A549 (cell line): ENCODE measurements at regions not wholly inside any gene's neighbourhood (a gene's known extent, or its start where the extent isn't known, plus 50 kb on each side); places are given as distances from the start of the nearest gene placed in this dataset.

Experiments used
- ATAC-seq, 2 experiments: fragments of 200-7000 bp in 1 of 2; fragments of >200 bp in 1 of 2; cut with Nextera tagmentation in 1 of 2; cut with Tn5 transposase in 1 of 2; 3 replicates each; pipeline versions ENCODE4 v1.8.0 to v1.9.1; 2018 to 2020; ENCODE audit warnings: mild to moderate bottlenecking in 1 of 2, moderate library complexity in 1 of 2
- CTCF ChIA-PET: fragments of 300-600 bp; sonication (Branson Sonifier 250); formaldehyde crosslinking; extraction: SDS; loops from one replicate; lab custom pipeline; 2021; ENCODE audit warnings: antibody characterized with exemption, inconsistent platforms; lab: Yijun Ruan, JAX
- POLR2A ChIA-PET: fragments of 350-600 bp; formaldehyde crosslinking; extraction: SDS; loops from one replicate; lab custom pipeline; 2021; ENCODE audit warnings: antibody characterized with exemption, inconsistent platforms; lab: Yijun Ruan, JAX
- DNase-seq, 2 experiments: peaks; one replicate each; pipeline versions ENCODE4 v3.0.0 to v3.0.0-alpha.2; 2011 to 2016; ENCODE audit warnings: low read depth in 1 of 2, low spot score in 1 of 2
- FAIRE-seq: peaks from 2 replicates; lab custom pipeline; 2011; peaks lifted over from hg19 to GRCh38; lab: Jason Lieb, UNC
- H3K27ac ChIP-seq, 2 experiments: fragments of >200 bp; sonication (Bioruptor Twin); formaldehyde crosslinking; 3 replicates each; pipeline ENCODE4 v1.5.1; 2016 to 2017
- H3K4me1 ChIP-seq: fragments of >200 bp; sonication (Bioruptor Twin); formaldehyde crosslinking; 3 replicates; pipeline ENCODE4 v1.6.1; 2016
- H3K4me2 ChIP-seq: fragments of >200 bp; sonication (Bioruptor Twin); formaldehyde crosslinking; 3 replicates; pipeline ENCODE4 v1.6.1; 2016
- H3K4me3 ChIP-seq: fragments of >200 bp; sonication (Bioruptor Twin); formaldehyde crosslinking; 3 replicates; pipeline ENCODE4 v1.5.1; 2016
- H3K9me3 ChIP-seq: fragments of >200 bp; sonication (Bioruptor Twin); formaldehyde crosslinking; 3 replicates; pipeline ENCODE4 v1.6.1; 2016
- CBX2 ChIP-seq: fragments of 200-600 bp; sonication (generic); IDR thresholded peaks from 2 replicates; pipeline ENCODE4 v1.6.1; 2016; ENCODE audit warnings: low read depth, mild to moderate bottlenecking, borderline replicate concordance
- CEBPB ChIP-seq, 2 experiments: fragments of >200 bp in 1 of 2; sonication (Bioruptor Twin) in 1 of 2; formaldehyde crosslinking in 1 of 2; IDR thresholded peaks; 2 replicates each; pipeline ENCODE4 v1.6.1; 2012 to 2016
- EHF ChIP-seq: fragments of 250-450 bp; sonication (Bioruptor Pico); IDR thresholded peaks from 2 replicates; pipeline ENCODE4 v1.5.0; 2020; ENCODE audit warnings: mild to moderate bottlenecking
- EHMT2 ChIP-seq: fragments of 200-600 bp; sonication (generic); IDR thresholded peaks from 2 replicates; pipeline ENCODE4 v1.6.1; 2016; ENCODE audit warnings: antibody characterized with exemption, low read depth, mild to moderate bottlenecking, moderate library complexity
- ESRRA ChIP-seq: fragments of 150-350 bp; IDR thresholded peaks from 2 replicates; pipeline ENCODE4 v1.6.1; 2014; ENCODE audit warnings: mild to moderate bottlenecking, low read length, borderline replicate concordance
- FOSB ChIP-seq: fragments of 250-450 bp; sonication (Bioruptor Pico); IDR thresholded peaks from 2 replicates; pipeline ENCODE4 v1.5.0; 2020; ENCODE audit warnings: mild to moderate bottlenecking, moderate library complexity
- FOSL2 ChIP-seq, 2 experiments: fragments of 450-650 bp in 1 of 2; fragments of >200 bp in 1 of 2; sonication (Bioruptor Twin) in 1 of 2; formaldehyde crosslinking; IDR thresholded peaks; 2 replicates each; pipeline versions ENCODE4 v1.5.0 to v1.6.1; 2016 to 2020; ENCODE audit warnings: mild to moderate bottlenecking in 1 of 2, moderate library complexity in 1 of 2
- HMGXB4 ChIP-seq: fragments of 250-450 bp; sonication (Bioruptor Pico); IDR thresholded peaks from 2 replicates; pipeline ENCODE4 v1.5.0; 2021; ENCODE audit warnings: mild to moderate bottlenecking, moderate library complexity, borderline replicate concordance
- JUN ChIP-seq, 2 experiments: fragments of >200 bp; sonication (Bioruptor Twin); formaldehyde crosslinking; IDR thresholded peaks; 2 replicates in 1 of 2; 3 replicates in 1 of 2; pipeline ENCODE4 v1.6.1; 2016 to 2017
- NR3C1 ChIP-seq: fragments of >200 bp; sonication (Bioruptor Twin); formaldehyde crosslinking; IDR thresholded peaks from 3 replicates; pipeline ENCODE4 v1.6.1; 2017
- PHF8 ChIP-seq: fragments of 200-600 bp; sonication (generic); IDR thresholded peaks from 2 replicates; pipeline ENCODE4 v1.6.1; 2016; ENCODE audit warnings: low read depth, mild to moderate bottlenecking, antibody characterized with exemption, moderate library complexity, borderline replicate concordance
- RARB ChIP-seq: fragments of 250-450 bp; sonication (Bioruptor Pico); IDR thresholded peaks from 2 replicates; pipeline ENCODE4 v1.8.0; 2021; ENCODE audit warnings: mild to moderate bottlenecking, moderate library complexity
- SREBF2 ChIP-seq: fragments of 450-650 bp; IDR thresholded peaks from 2 replicates; pipeline ENCODE4 v1.6.1; 2014; ENCODE audit warnings: mild to moderate bottlenecking, moderate library complexity
- USF2 ChIP-seq: fragments of 450-650 bp; IDR thresholded peaks from 2 replicates; pipeline ENCODE4 v1.6.1; 2014; ENCODE audit warnings: antibody characterized with exemption
- ZFP36 ChIP-seq: fragments of 450-650 bp; IDR thresholded peaks from 2 replicates; pipeline ENCODE4 v1.6.1; 2014; ENCODE audit warnings: borderline replicate concordance; ENCODE audit not compliant: partially characterized antibody
- WGBS: methylation state at CpG from one replicate; pipeline ENCODE4 v1.1.6; 2017; ENCODE audit errors: missing lambda C conversion rate; 5-methylcytosine and 5-hydroxymethylcytosine counted together
- TF ChIP-seq, protein P1 (sequence below): fragments of >200 bp; sonication (Bioruptor Twin); formaldehyde crosslinking; IDR thresholded peaks from 2 replicates; pipeline ENCODE4 v1.6.1; 2016
- TF ChIP-seq, protein P2 (sequence below): IDR thresholded peaks from 2 replicates; pipeline ENCODE4 v1.6.1; 2012; ENCODE audit warnings: low read depth, borderline replicate concordance
- TF ChIP-seq, protein P3 (sequence below): IDR thresholded peaks from 2 replicates; pipeline ENCODE4 v1.6.1; 2012

- H3K4me2 ChIP-seq, result no peak overlapping the region
- ATAC-seq, result no peak
- CTCF ChIA-PET, result no interaction called here
- no peaks in the 10 kb centered on the region for H3K4me1 ChIP-seq
- TF ChIP-seq, protein P1, sequence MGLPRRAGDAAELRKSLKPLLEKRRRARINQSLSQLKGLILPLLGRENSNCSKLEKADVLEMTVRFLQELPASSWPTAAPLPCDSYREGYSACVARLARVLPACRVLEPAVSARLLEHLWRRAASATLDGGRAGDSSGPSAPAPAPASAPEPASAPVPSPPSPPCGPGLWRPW, result no peak
- TF ChIP-seq CEBPB (IDR thresholded peaks at IDR 0.05), result no peak
- TF ChIP-seq USF2, result no peak
- TF ChIP-seq, protein P2, sequence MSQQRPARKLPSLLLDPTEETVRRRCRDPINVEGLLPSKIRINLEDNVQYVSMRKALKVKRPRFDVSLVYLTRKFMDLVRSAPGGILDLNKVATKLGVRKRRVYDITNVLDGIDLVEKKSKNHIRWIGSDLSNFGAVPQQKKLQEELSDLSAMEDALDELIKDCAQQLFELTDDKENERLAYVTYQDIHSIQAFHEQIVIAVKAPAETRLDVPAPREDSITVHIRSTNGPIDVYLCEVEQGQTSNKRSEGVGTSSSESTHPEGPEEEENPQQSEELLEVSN, result no peak
- TF ChIP-seq, protein P3, sequence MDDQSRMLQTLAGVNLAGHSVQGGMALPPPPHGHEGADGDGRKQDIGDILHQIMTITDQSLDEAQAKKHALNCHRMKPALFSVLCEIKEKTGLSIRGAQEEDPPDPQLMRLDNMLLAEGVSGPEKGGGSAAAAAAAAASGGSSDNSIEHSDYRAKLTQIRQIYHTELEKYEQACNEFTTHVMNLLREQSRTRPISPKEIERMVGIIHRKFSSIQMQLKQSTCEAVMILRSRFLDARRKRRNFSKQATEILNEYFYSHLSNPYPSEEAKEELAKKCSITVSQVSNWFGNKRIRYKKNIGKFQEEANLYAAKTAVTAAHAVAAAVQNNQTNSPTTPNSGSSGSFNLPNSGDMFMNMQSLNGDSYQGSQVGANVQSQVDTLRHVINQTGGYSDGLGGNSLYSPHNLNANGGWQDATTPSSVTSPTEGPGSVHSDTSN, result no peak
- no peak for TF ChIP-seq CBX2
- TF ChIP-seq HMGXB4 (CRISPR knock-in tag), result no peak
- no peak for TF ChIP-seq SREBF2
- TF ChIP-seq, all 56 proteins: peak for 0
- Histone ChIP-seq H3K27ac (no peak overlapping the region), H3K4me3 (no peak overlapping the region), H3K9me3 (no peaks in the 10 kb centered on the region)
- POLR2A ChIA-PET, result no interaction called here
- no peak for FAIRE-seq
- WGBS, result 2% methylated on average over 6 of the region's 8 CpGs
- no peak for DNase-seq
These were observed 238.2 kb upstream of the PROX1 start for GRCh38 chr1:213749558-213749957.

GRCh38 chr1:213750231-213751063 lies 237.3 kb upstream of the PROX1 start:
- Histone ChIP-seq H3K4me2 (no peak overlapping the region), H3K4me3 (no peak overlapping the region), H3K27ac (no peak overlapping the region), H3K9me3 (no peaks in the 10 kb centered on the region), H3K4me1 (no peaks in the 10 kb centered on the region)
- ATAC-seq (no peak), DNase-seq (no peak), FAIRE-seq (no peak)
- POLR2A ChIA-PET, result no interaction called here
- 2% methylated on average over 6 of the region's 6 CpGs for WGBS
- TF ChIP-seq RARB (CRISPR knock-in tag), result no peak
- TF ChIP-seq FOSL2 (IDR thresholded peaks at IDR 0.05), result no peak
- no peak for TF ChIP-seq FOSL2 (CRISPR knock-in tag; IDR thresholded peaks at IDR 0.05)
- no peak for TF ChIP-seq EHF (CRISPR knock-in tag)
- TF ChIP-seq ZFP36, result no peak
- CTCF ChIA-PET, result interaction anchor here (0.6 to 0.9 kb wide), 2 partner anchors 32 to 934 kb away, joined by 3 read pairs; no protein-coding TSS in a partner anchor

DNA sequence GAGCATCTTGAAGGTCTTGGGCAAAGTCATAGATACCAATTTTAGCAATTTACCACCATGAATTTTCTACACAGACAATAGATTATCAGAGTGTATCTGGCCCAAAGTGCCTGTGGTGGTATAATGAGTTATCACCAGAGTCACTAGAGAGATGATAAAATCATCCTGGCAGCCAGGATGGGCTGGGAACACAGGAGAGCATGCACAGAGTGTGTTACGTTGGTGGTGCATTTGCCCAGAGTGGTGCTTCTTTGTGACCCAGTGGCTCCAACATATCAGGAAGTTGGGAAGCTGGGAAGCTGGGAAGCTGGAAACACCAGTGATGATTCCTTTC lies 236.7 kb upstream of the PROX1 start:
- ChIA-PET POLR2A (no interaction called here), CTCF (no interaction called here)
- no peak for DNase-seq
- no peak for ATAC-seq
- Histone ChIP-seq H3K27ac (no peak overlapping the region), H3K4me3 (no peak overlapping the region), H3K4me2 (no peak overlapping the region), H3K9me3 (no peaks in the 10 kb centered on the region), H3K4me1 (no peaks in the 10 kb centered on the region)
- no peak for TF ChIP-seq NR3C1
- TF ChIP-seq FOSB (CRISPR knock-in tag), result no peak
- no peak for TF ChIP-seq ESRRA
- no peak for TF ChIP-seq JUN (IDR thresholded peaks at IDR 0.05)
- no peak for TF ChIP-seq PHF8
- TF ChIP-seq SREBF2, result no peak
- TF ChIP-seq EHMT2, result no peak
- FAIRE-seq, result no peak
- 0% methylated on average over 1 of the region's 1 CpG for WGBS
